Activated T-cell treated with anti-CD3 and anti-CD28 coated beads for 1 hour (primary cell): ENCODE measurements at regions not wholly inside any gene's neighbourhood (a gene's known extent, or its start where the extent isn't known, plus 50 kb on each side); places are given as distances from the start of the nearest gene placed in this dataset.
"Not testable (repeated sequence)": the region's sequence is repeated elsewhere in the genome, so short reads cannot be mapped to it uniquely, and the experiment has no call there.

ENCODE experiments used
- DNase-seq: peaks from one replicate; pipeline ENCODE4 v3.0.0-alpha.2; 2020; ENCODE audit warnings: low read depth

GRCh38 chr6:169014211-169015197 is 239.1 kb downstream of the THBS2 start:
- DNase-seq = no peak

GRCh38 chr6:169009628-169010027 is 244.0 kb downstream of the THBS2 start:
- no peak for DNase-seq

- no peak for DNase-seq
These were observed 244.9 kb downstream of the THBS2 start for GRCh38 chr6:169008641-169009257.

GRCh38 chr6:169005166-169005565 is 248.5 kb downstream of the THBS2 start:
- DNase-seq = no peak

GRCh38 chr6:169000022-169000421 is 253.6 kb downstream of the THBS2 start:
- no peak for DNase-seq

- DNase-seq = no peak
These were observed 254.3 kb downstream of the THBS2 start for GRCh38 chr6:168999392-168999791.

GRCh38 chr6:168996356-168996625 is 257.4 kb downstream of the THBS2 start:
- no peak for DNase-seq

- no peak for DNase-seq
These were observed 257.9 kb downstream of the THBS2 start for GRCh38 chr6:168995526-168996355.

- DNase-seq = no peak
These were observed 258.7 kb downstream of the THBS2 start for GRCh38 chr6:168994956-168995355.

- no peak for DNase-seq
These were observed 261.1 kb downstream of the THBS2 start for GRCh38 chr6:168992446-168993144.

GRCh38 chr6:168991695-168992094 is 262.0 kb downstream of the THBS2 start:
- DNase-seq = not testable (repeated sequence)

- DNase-seq = no peak
These were observed 263.5 kb downstream of the THBS2 start for GRCh38 chr6:168990019-168990751.

- no peak for DNase-seq
These were observed 264.2 kb downstream of the THBS2 start for GRCh38 chr6:168989421-168989820.

- DNase-seq = no peak
These were observed 264.8 kb downstream of the THBS2 start for GRCh38 chr6:168988801-168989200.

- DNase-seq = no peak
These were observed 265.4 kb downstream of the THBS2 start for GRCh38 chr6:168988280-168988679.

- DNase-seq = no peak
These were observed 267.9 kb downstream of the THBS2 start for GRCh38 chr6:168985705-168986104.

- no peak for DNase-seq
These were observed 269.7 kb downstream of the THBS2 start for GRCh38 chr6:168983925-168984324.

GRCh38 chr6:168981187-168981586 is 272.5 kb downstream of the THBS2 start:
- DNase-seq = no peak

- no peak for DNase-seq
These were observed 274.4 kb downstream of the THBS2 start for GRCh38 chr6:168979254-168979653.

- no peak for DNase-seq
These were observed 281.5 kb downstream of the THBS2 start for GRCh38 chr6:168972128-168972527.

- DNase-seq = no peak
These were observed 282.1 kb downstream of the THBS2 start for GRCh38 chr6:168971549-168971948.
